OCI-LY1 (cell line): ENCODE measurements at regions not wholly inside any gene's neighbourhood (a gene's known extent, or its start where the extent isn't known, plus 50 kb on each side); places are given as distances from the start of the nearest gene placed in this dataset.

Experiments
- EZH2 ChIP-seq: fragments of 200-600 bp; sonication (generic), shearing (Covaris generic); IDR thresholded peaks from 2 replicates; pipeline ENCODE4 v1.8.0; 2017; ENCODE audit warnings: borderline replicate concordance, mixed run types, mild to moderate bottlenecking, antibody characterized with exemption, low read length, moderate library complexity, mixed read lengths
- TF ChIP-seq, protein P1 (sequence below): fragments of 200-600 bp; sonication (generic), shearing (Covaris generic); IDR thresholded peaks from 2 replicates; pipeline ENCODE4 v1.5.1; 2017; ENCODE audit warnings: mild to moderate bottlenecking, antibody characterized with exemption, low read length, moderate library complexity, mixed read lengths

DNA sequence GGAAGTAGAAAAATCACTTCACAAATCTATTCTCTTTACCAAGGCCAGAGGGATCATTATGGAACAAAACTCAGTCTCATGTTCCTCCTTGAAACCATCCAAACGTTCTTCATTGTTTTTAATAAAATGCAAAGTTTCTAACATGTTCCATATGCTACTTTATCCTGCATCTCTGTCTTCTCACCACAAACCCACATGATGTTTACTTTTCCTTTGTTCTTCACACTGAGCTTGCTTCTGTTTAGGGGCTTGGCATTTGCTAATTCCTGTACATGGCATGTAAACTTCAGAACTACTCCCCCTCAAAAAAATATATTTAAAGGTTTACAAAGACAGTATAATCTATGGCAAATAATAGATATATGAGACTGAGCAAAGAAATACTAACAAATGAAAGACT lies 651.4 kb downstream of the OTOL1 start:
- TF ChIP-seq, protein P1, sequence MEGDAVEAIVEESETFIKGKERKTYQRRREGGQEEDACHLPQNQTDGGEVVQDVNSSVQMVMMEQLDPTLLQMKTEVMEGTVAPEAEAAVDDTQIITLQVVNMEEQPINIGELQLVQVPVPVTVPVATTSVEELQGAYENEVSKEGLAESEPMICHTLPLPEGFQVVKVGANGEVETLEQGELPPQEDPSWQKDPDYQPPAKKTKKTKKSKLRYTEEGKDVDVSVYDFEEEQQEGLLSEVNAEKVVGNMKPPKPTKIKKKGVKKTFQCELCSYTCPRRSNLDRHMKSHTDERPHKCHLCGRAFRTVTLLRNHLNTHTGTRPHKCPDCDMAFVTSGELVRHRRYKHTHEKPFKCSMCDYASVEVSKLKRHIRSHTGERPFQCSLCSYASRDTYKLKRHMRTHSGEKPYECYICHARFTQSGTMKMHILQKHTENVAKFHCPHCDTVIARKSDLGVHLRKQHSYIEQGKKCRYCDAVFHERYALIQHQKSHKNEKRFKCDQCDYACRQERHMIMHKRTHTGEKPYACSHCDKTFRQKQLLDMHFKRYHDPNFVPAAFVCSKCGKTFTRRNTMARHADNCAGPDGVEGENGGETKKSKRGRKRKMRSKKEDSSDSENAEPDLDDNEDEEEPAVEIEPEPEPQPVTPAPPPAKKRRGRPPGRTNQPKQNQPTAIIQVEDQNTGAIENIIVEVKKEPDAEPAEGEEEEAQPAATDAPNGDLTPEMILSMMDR: no peak
- no peak for TF ChIP-seq EZH2
